GM12873 (cell line): ENCODE measurements at regions not wholly inside any gene's neighbourhood (a gene's known extent, or its start where the extent isn't known, plus 50 kb on each side); places are given as distances from the start of the nearest gene placed in this dataset.

Experiments
- TF ChIP-seq, protein P1 (sequence below): IDR thresholded peaks from 2 replicates; pipeline ENCODE4 v1.5.1; 2012; ENCODE audit warnings: low read depth, mild to moderate bottlenecking, moderate library complexity, low read length, control low read depth; ENCODE audit not compliant: insufficient read depth; ENCODE audit errors: missing control alignments

GRCh38 chr18:22018366-22018765, 151.0 kb upstream of the GATA6 start:
- TF ChIP-seq, protein P1, sequence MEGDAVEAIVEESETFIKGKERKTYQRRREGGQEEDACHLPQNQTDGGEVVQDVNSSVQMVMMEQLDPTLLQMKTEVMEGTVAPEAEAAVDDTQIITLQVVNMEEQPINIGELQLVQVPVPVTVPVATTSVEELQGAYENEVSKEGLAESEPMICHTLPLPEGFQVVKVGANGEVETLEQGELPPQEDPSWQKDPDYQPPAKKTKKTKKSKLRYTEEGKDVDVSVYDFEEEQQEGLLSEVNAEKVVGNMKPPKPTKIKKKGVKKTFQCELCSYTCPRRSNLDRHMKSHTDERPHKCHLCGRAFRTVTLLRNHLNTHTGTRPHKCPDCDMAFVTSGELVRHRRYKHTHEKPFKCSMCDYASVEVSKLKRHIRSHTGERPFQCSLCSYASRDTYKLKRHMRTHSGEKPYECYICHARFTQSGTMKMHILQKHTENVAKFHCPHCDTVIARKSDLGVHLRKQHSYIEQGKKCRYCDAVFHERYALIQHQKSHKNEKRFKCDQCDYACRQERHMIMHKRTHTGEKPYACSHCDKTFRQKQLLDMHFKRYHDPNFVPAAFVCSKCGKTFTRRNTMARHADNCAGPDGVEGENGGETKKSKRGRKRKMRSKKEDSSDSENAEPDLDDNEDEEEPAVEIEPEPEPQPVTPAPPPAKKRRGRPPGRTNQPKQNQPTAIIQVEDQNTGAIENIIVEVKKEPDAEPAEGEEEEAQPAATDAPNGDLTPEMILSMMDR = no peak

DNA sequence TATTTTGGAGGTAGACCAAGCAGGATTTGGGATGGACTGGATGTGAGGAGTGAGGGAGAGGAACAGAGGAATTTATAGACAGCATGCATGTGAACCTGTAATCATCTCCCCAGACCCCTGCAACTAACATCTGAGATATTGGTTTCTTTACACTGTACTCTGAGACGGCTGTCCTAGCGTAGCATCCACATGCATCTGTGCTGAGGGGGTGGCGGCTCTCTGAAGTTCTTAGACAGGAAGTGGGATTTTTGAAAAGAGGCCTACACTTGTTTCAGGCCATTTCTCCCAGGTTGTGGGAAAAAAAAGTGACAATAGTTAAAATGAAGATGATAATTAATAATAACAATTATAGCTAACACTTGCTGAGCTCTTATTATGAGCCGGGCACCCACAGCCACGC, 150.2 kb upstream of the GATA6 start:
- TF ChIP-seq, protein P1 = no peak

- TF ChIP-seq, protein P1 = no peak
Measured at GRCh38 chr18:22020127-22020866, 149.1 kb upstream of the GATA6 start.

GRCh38 chr18:22020867-22021370, 148.5 kb upstream of the GATA6 start:
- TF ChIP-seq, protein P1 = no peak

GRCh38 chr18:22021701-22022100, 147.7 kb upstream of the GATA6 start:
- TF ChIP-seq, protein P1 = no peak

DNA sequence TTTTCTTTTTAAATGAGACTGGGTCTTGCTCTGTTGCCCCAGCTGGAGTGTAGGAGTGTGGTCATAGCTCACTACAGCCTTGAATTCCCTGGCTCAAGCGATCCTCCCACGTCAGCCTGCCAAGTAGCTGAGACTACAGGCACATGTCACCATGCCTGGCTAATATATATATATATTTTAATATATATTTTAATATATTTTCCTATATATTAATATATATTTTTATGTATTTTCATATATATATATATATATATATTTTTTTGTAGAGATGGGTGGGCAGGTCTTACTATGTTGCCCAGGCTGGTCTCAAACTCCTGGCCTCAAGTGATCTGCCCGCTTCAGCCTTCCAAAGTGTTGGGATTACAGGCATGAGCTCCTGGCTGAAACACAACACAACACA, 144.5 kb upstream of the GATA6 start:
- TF ChIP-seq, protein P1 = no peak

DNA sequence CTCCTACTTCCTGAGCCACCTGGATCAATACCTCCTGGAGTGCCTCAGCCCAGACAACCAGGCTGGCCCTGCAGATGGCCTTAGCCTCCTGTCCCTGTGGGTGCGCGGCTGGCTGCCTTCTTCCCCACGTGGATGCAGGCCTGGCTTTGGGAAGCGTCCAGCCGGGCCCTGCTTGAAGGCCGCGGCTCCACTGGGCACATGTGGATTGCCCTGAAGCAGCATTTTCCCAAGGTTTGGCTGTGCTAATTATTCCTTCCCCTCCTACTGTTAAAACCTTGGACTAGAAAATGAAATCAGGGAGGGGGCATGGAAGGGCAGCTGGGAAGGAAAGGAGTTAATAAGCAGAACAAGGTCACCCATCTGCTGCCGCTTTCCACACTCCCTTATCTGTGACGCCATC, 143.0 kb upstream of the GATA6 start:
- TF ChIP-seq, protein P1 = no peak
